HepG2 (cell line): ENCODE measurements at regions not wholly inside any gene's neighbourhood (a gene's known extent, or its start where the extent isn't known, plus 50 kb on each side); places are given as distances from the start of the nearest gene placed in this dataset.

ENCODE experiments used
- ATAC-seq: fragments of 200-7000 bp; cut with Tn5 transposase; 3 replicates; pipeline ENCODE4 v1.9.1; 2020; ENCODE audit warnings: mild to moderate bottlenecking, moderate library complexity
- BruUV-seq: library from RNA; stranded (reverse); fragments of 400-500 nt; replicated peaks from 2 replicates; lab custom pipeline; 2021; lab: Mats Ljungman, UMichigan
- CTCF ChIA-PET: fragments of 300-600 bp; formaldehyde crosslinking; extraction: SDS; loops from one replicate; lab custom pipeline; 2021; ENCODE audit warnings: low total read pairs, inconsistent platforms, low intra/inter-chr PET ratio; lab: Yijun Ruan, JAX
- POLR2A ChIA-PET: fragments of 350-600 bp; sonication (Branson Sonifier 250); formaldehyde crosslinking; loops from one replicate; lab custom pipeline; 2020; ENCODE audit warnings: antibody characterized with exemption, inconsistent platforms; lab: Yijun Ruan, JAX
- DNase-seq: peaks from one replicate; pipeline ENCODE4 v3.0.0-alpha.2; 2015; ENCODE audit warnings: low spot score
- FAIRE-seq: peaks from 3 replicates; lab custom pipeline; 2011; peaks lifted over from hg19 to GRCh38; lab: Jason Lieb, UNC
- H2AFZ ChIP-seq: one replicate; pipeline ENCODE4 v1.6.1; 2011; ENCODE audit warnings: low read length, inconsistent platforms
- H3K27ac ChIP-seq: fragments of 300-600 bp; 3 replicates; pipeline ENCODE4 v1.8.0; 2011; ENCODE audit warnings: mixed run types, mild to moderate bottlenecking, mixed read lengths, low read length, inconsistent platforms; ENCODE audit not compliant: insufficient read depth; ENCODE audit errors: extremely low read length
- H3K27me3 ChIP-seq, 2 experiments: fragments of 200-600 bp in 1 of 2; 2 replicates in 1 of 2; 3 replicates in 1 of 2; pipeline versions ENCODE4 v1.6.0 to v1.8.0; 2011; ENCODE audit warnings: low read length in 2 of 2, mild to moderate bottlenecking in 2 of 2, moderate library complexity in 2 of 2, inconsistent platforms in 1 of 2; ENCODE audit not compliant: insufficient read depth in 2 of 2, control insufficient read depth in 1 of 2
- H3K36me3 ChIP-seq, 2 experiments: fragments of 200-600 bp in 1 of 2; replicated peaks in 1 of 2; 2 replicates in 1 of 2; 3 replicates in 1 of 2; pipeline versions ENCODE4 v1.5.1 to v1.8.0; 2011; ENCODE audit warnings: low read length in 2 of 2, inconsistent platforms in 1 of 2; ENCODE audit not compliant: insufficient read depth in 2 of 2, control insufficient read depth in 1 of 2
- H3K4me1 ChIP-seq: 2 replicates; pipeline ENCODE4 v1.5.1; 2012; ENCODE audit warnings: low read length, inconsistent platforms; ENCODE audit not compliant: insufficient read depth
- H3K4me2 ChIP-seq: 2 replicates; pipeline ENCODE4 v1.6.0; 2011; ENCODE audit warnings: low read depth, low read length, inconsistent platforms
- H3K4me3 ChIP-seq, 3 experiments: fragments of 200-600 bp in 1 of 3; sonication (generic), shearing (Covaris generic) in 1 of 3; replicated peaks in 1 of 3; 2 replicates each; pipeline ENCODE4 v1.5.1; 2011 to 2016; ENCODE audit warnings: low read length in 3 of 3, inconsistent platforms in 2 of 3, low read depth in 2 of 3, mild to moderate bottlenecking in 2 of 3, control low read depth in 1 of 3, mixed read lengths in 1 of 3; ENCODE audit not compliant: insufficient read depth in 1 of 3
- H3K79me2 ChIP-seq: one replicate; pipeline ENCODE4 v1.6.1; 2011; ENCODE audit warnings: low read length, inconsistent platforms; ENCODE audit not compliant: insufficient read depth
- H3K9ac ChIP-seq: 2 replicates; pipeline ENCODE4 v1.6.0; 2011; ENCODE audit warnings: mild to moderate bottlenecking, low read depth, low read length, inconsistent platforms; ENCODE audit not compliant: insufficient read depth
- H3K9me3 ChIP-seq: 2 replicates; pipeline ENCODE4 v1.5.1; 2012; ENCODE audit warnings: mild to moderate bottlenecking, low read length
- H4K20me1 ChIP-seq: 2 replicates; pipeline ENCODE4 v1.6.0; 2011; ENCODE audit warnings: inconsistent platforms, mild to moderate bottlenecking, low read length, moderate library complexity; ENCODE audit not compliant: insufficient read depth
- CHD4 ChIP-seq: fragments of 200-600 bp; sonication (generic); IDR thresholded peaks from 2 replicates; pipeline ENCODE4 v1.7.0; 2017; ENCODE audit warnings: mild to moderate bottlenecking, low read length, borderline replicate concordance
- DR1 ChIP-seq: sonication (generic); formaldehyde crosslinking; IDR thresholded peaks from 2 replicates; pipeline ENCODE4 v1.8.0; 2021; ENCODE audit warnings: mild to moderate bottlenecking, missing genetic modification reagents, inconsistent platforms
- FOXO4 ChIP-seq: sonication (generic); formaldehyde crosslinking; conservative IDR thresholded peaks from 2 replicates; pipeline ENCODE4 v1.8.1; 2023; ENCODE audit warnings: missing genetic modification reagents
- GLI4 ChIP-seq: sonication (generic); formaldehyde crosslinking; IDR thresholded peaks from 2 replicates; pipeline ENCODE4 v1.5.1; 2020; ENCODE audit warnings: missing genetic modification reagents, mild to moderate bottlenecking, moderate library complexity, borderline replicate concordance
- IRF1 ChIP-seq: sonication (generic); formaldehyde crosslinking; IDR thresholded peaks from 2 replicates; pipeline ENCODE4 v1.4.0; 2020; ENCODE audit warnings: low read depth, mild to moderate bottlenecking, missing genetic modification reagents
- NFATC3 ChIP-seq: sonication (generic); formaldehyde crosslinking; IDR thresholded peaks from 2 replicates; pipeline ENCODE4 v1.5.1; 2020; ENCODE audit warnings: mild to moderate bottlenecking, missing genetic modification reagents
- SIN3B ChIP-seq: fragments of 150-350 bp; IDR thresholded peaks from 2 replicates; pipeline ENCODE4 v1.6.1; 2014; ENCODE audit warnings: low read length
- ZEB1 ChIP-seq: IDR thresholded peaks from 2 replicates; pipeline ENCODE4 v1.6.1; 2012; ENCODE audit warnings: mild to moderate bottlenecking, low read depth, inconsistent platforms; ENCODE audit not compliant: insufficient replicate concordance
- ZNF451 ChIP-seq: sonication (generic); formaldehyde crosslinking; IDR thresholded peaks from 2 replicates; pipeline ENCODE4 v1.5.0; 2020; ENCODE audit warnings: mild to moderate bottlenecking, missing genetic modification reagents
- ZNF768 ChIP-seq: sonication (generic); formaldehyde crosslinking; IDR thresholded peaks from 2 replicates; pipeline ENCODE4 v1.4.0; 2020; ENCODE audit warnings: missing genetic modification reagents
- ZNF776 ChIP-seq: sonication (generic); formaldehyde crosslinking; IDR thresholded peaks from 2 replicates; pipeline ENCODE4 v1.4.0; 2020; ENCODE audit warnings: mild to moderate bottlenecking, missing genetic modification reagents
- WGBS: methylation state at CpG from one replicate; pipeline ENCODE4 v1.1.6; 2017; ENCODE audit warnings: low lambda C conversion rate; 5-methylcytosine and 5-hydroxymethylcytosine counted together
- in situ Hi-C: cut with HindIII; loops from 2 replicates; pipeline ENCODE4 v1.10.0; 2017; ENCODE audit warnings: low pct_unique_long_range_greater_than_20kb; ENCODE audit not compliant: extremely low pct_ligation_motif_present
- intact Hi-C: fragments of 100-400 bp; cut with micrococcal nuclease; formaldehyde crosslinking; loops from one replicate; pipeline ENCODE4 v1.10.0; 2022; ENCODE audit not compliant: unreplicated experiment

- TF ChIP-seq GLI4 (CRISPR knock-in tag) (no peak), ZNF776 (no peak)
Measured at GRCh38 chr20:58091810-58092209, 136.6 kb downstream of the ANKRD60 start (continued).

- no peak overlapping the region for H3K27ac ChIP-seq
- H4K20me1 ChIP-seq: no peaks in the 10 kb centered on the region
- H2AFZ ChIP-seq: no peak overlapping the region
- H3K4me3 ChIP-seq: no peak overlapping the region
- POLR2A ChIA-PET: no interaction called here
- CTCF ChIA-PET: no interaction called here
- H3K27me3 ChIP-seq: peaks cover 2 to 43% of the 10 kb centered on the region in 2 experiments; a peak in 2 of 5 replicates
- 73% methylated on average over 3 of the region's 3 CpGs for WGBS
- H3K9me3 ChIP-seq: no peaks in the 10 kb centered on the region
- no peak overlapping the region for H3K9ac ChIP-seq
- no peak for FAIRE-seq
- DNase-seq: no peak
- TF ChIP-seq SIN3B: no peak
- no peak for TF ChIP-seq NFATC3
- no peak for TF ChIP-seq ZNF451
- no peak for TF ChIP-seq ZNF768
- TF ChIP-seq CHD4: no peak
- no peak for TF ChIP-seq DR1 (CRISPR knock-in tag)
- no peak for TF ChIP-seq FOXO4
- TF ChIP-seq IRF1 (CRISPR knock-in tag): no peak
- TF ChIP-seq ZEB1: no peak
- in situ Hi-C loops: no loop called here
- intact Hi-C loops: no loop called here
- H3K4me2 ChIP-seq: no peak overlapping the region
- no peaks in the 10 kb centered on the region for H3K79me2 ChIP-seq
- H3K4me1 ChIP-seq: no peaks in the 10 kb centered on the region
- H3K36me3 ChIP-seq: no peaks in the 10 kb centered on the region
- ATAC-seq: no peak
- no TSS peak for BruUV-seq
Measured at GRCh38 chr20:58090161-58090560, 138.3 kb downstream of the ANKRD60 start.
